ENCODE measurements at regions not wholly inside any gene's neighbourhood (a gene's known extent, or its start where the extent isn't known, plus 50 kb on each side); places are given as distances from the start of the nearest gene placed in this dataset.
A peak's percentile ranks its signal among the peaks of the same experiment; 100 is the strongest.
"Not testable (repeated sequence)": the region's sequence is repeated elsewhere in the genome, so short reads cannot be mapped to it uniquely, and the experiment has no call there.

GRCh38 chr9:14992081-14992480 is 81.9 kb upstream of the FREM1 start:
- Histone ChIP-seq H3K9me3 (no peaks in the 10 kb centered on the region), H3K27me3 (no peaks in the 10 kb centered on the region), H3K36me3 (ENCODE audit: low read depth, missing control alignments) (no peaks in the 10 kb centered on the region), H3K27ac (no peak overlapping the region), H3K4me1 (peaks cover 4% of the 10 kb centered on the region), H3K4me3 (peak overlapping the region; percentile 72 to 80)
- TF ChIP-seq CTCF (IDR thresholded peaks at IDR 0.05) (no peak), POLR2A (IDR thresholded peaks at IDR 0.05) (no peak)
- no peak for DNase-seq
- intact Hi-C loops (cut with DNase I; ENCODE audit: low total_unique reads): no loop called here
- WGBS, 2 donors: 48 to 70% methylated on average over 9 of the region's 9 CpGs

GRCh38 chr9:14990647-14991046 is 80.4 kb upstream of the FREM1 start:
- H3K4me3 ChIP-seq; H3K27ac ChIP-seq; H3K9me3 ChIP-seq; DNase-seq; H3K36me3 ChIP-seq (ENCODE audit: low read depth, missing control alignments); intact Hi-C loops (cut with DNase I; ENCODE audit: low total_unique reads); H3K27me3 ChIP-seq; H3K4me1 ChIP-seq: not testable (repeated sequence)
- 88 to 92% methylated on average over 6 of the region's 6 CpGs for WGBS, 2 donors

GRCh38 chr9:14989811-14990210 is 79.6 kb upstream of the FREM1 start:
- no peak for DNase-seq
- intact Hi-C loops (cut with DNase I; ENCODE audit: low total_unique reads): no loop called here
- Histone ChIP-seq H3K4me3 (no peak overlapping the region), H3K9me3 (no peaks in the 10 kb centered on the region), H3K36me3 (ENCODE audit: low read depth, missing control alignments) (no peaks in the 10 kb centered on the region), H3K4me1 (peaks cover 4% of the 10 kb centered on the region), H3K27me3 (no peaks in the 10 kb centered on the region), H3K27ac (no peak overlapping the region)
- 84 to 91% methylated on average over 5 of the region's 5 CpGs for WGBS, 2 donors
- TF ChIP-seq CTCF (IDR thresholded peaks at IDR 0.05) (no peak), POLR2A (IDR thresholded peaks at IDR 0.05) (no peak)

- H3K4me3 ChIP-seq; H3K9me3 ChIP-seq; intact Hi-C loops (cut with DNase I; ENCODE audit: low total_unique reads); H3K27me3 ChIP-seq; H3K4me1 ChIP-seq; H3K36me3 ChIP-seq (ENCODE audit: low read depth, missing control alignments); H3K27ac ChIP-seq; DNase-seq: not testable (repeated sequence)
- WGBS, 2 donors: 91 to 94% methylated on average over 7 of the region's 7 CpGs
These were observed 79.1 kb upstream of the FREM1 start for GRCh38 chr9:14989336-14989735.

- Histone ChIP-seq H3K9me3 (no peaks in the 10 kb centered on the region), H3K36me3 (ENCODE audit: low read depth, missing control alignments) (no peaks in the 10 kb centered on the region), H3K27me3 (no peaks in the 10 kb centered on the region), H3K4me1 (peaks cover 4% of the 10 kb centered on the region), H3K27ac (no peak overlapping the region), H3K4me3 (no peak overlapping the region)
- 97 to 100% methylated on average over 1 of the region's 1 CpG for WGBS, 2 donors
- intact Hi-C loops (cut with DNase I; ENCODE audit: low total_unique reads): no loop called here
- TF ChIP-seq POLR2A (IDR thresholded peaks at IDR 0.05): no peak
- no peak for TF ChIP-seq CTCF (IDR thresholded peaks at IDR 0.05)
- no peak for DNase-seq
These were observed 77.6 kb upstream of the FREM1 start for GRCh38 chr9:14987858-14988257.

- WGBS, 2 donors: 77 to 94% methylated on average over 1 of the region's 1 CpG
- Histone ChIP-seq H3K36me3 (ENCODE audit: low read depth, missing control alignments) (no peaks in the 10 kb centered on the region), H3K27ac (no peak overlapping the region), H3K4me1 (no peaks in the 10 kb centered on the region), H3K4me3 (no peak overlapping the region), H3K27me3 (no peaks in the 10 kb centered on the region), H3K9me3 (no peaks in the 10 kb centered on the region)
- no peak for DNase-seq
- no peak for TF ChIP-seq CTCF (IDR thresholded peaks at IDR 0.05)
- no peak for TF ChIP-seq POLR2A (IDR thresholded peaks at IDR 0.05)
- intact Hi-C loops (cut with DNase I; ENCODE audit: low total_unique reads): no loop called here
These were observed 75.2 kb upstream of the FREM1 start for GRCh38 chr9:14985419-14985818.

All from testis (tissue), 2 donors.